Stimulated activated CD4-positive, alpha-beta T cell treated with anti-CD3 and anti-CD28 coated beads, Interleukin-2, amount 100 ng/mL, for 24 hours (primary cell): ENCODE measurements at regions not wholly inside any gene's neighbourhood (a gene's known extent, or its start where the extent isn't known, plus 50 kb on each side); places are given as distances from the start of the nearest gene placed in this dataset.
"Not testable (repeated sequence)": the region's sequence is repeated elsewhere in the genome, so short reads cannot be mapped to it uniquely, and the experiment has no call there.

Experiments used
- DNase-seq, 2 donors: peaks; one replicate each; pipeline ENCODE4 v3.0.0-alpha.2; 2020

GRCh38 chr13:62512194-62513141, 1096.8 kb upstream of the PCDH20 start:
- DNase-seq = peak in 1 of 2 donors; percentile 9

- DNase-seq = no peak
These were observed 1095.4 kb upstream of the PCDH20 start for GRCh38 chr13:62510906-62511655.

GRCh38 chr13:62502588-62502987, 1086.9 kb upstream of the PCDH20 start:
- DNase-seq = no peak

DNA sequence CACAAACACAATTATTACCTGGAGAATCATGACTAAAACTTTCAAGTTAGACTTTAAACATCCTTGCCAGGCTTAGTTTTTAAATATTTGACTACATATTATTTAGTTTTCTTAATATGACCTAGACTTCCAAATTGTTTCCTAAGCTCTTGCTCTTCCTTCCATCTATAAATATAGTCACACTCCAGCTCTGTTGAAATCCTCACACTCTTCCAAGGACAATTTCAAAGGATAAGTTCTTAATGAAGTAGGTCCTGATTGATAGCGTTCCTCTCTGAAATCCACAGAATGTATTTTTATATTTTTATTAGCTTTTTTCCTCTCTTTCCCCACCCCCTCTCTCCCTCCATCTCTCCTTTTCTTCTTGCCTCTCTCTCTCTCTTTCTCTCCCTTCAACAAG, 1074.1 kb upstream of the PCDH20 start:
- DNase-seq = no peak

GRCh38 chr13:62483774-62484173, 1068.1 kb upstream of the PCDH20 start:
- no peak for DNase-seq

DNA sequence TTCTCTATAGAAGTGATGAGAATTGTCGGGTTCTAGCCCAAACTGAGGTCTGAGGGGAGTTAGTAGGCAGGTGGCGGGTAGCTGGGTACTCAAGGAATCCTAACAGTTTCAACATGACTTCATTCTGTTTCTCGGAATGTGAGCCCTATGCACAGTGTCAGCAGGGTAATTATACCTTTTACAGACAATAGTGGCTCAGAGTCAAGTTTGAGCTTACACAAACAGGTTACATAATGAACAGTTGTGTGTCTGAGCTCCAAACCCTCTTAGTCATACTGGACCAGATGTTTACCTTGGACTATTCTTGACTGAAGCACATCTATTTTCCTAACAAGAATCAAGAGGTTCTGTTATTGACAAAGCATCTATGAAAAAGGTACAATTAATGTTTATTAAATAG, 1066.7 kb upstream of the PCDH20 start:
- DNase-seq = no peak

- no peak for DNase-seq
These were observed 1058.2 kb upstream of the PCDH20 start for GRCh38 chr13:62473944-62474237.

DNA sequence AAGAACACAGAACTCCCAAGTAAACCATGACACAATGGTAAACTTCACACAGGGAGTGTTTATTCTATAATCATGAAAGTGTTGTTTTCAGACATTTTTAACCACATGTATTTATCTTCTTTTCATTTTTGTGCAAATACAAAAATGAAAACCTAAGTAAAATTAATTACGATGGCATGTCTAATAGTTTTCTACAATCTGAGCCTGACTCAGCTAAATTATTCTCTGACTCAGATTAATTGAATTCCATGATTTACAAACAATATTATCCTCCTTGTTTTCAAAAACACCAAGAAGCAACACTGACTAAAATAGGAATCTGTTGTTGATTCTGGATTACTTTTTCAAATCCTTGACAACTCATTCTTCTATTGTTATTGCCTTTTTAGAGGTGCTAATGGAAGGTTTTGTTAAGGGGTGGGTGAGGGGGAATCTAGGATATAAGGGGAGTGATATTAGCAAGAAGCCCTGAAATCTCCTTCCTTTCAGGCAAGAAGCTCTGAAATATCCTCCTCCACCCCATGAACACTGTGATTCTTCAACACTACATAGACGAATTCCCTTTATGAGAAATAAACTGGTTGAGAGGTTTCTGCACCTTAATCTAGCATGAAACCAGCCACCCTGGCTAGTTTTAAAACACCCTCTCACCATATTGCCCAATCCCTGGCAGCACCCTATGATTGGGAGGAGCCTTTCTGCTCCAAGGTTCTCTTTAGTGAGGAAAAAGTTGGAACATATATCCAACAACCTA, 1057.7 kb upstream of the PCDH20 start:
- DNase-seq = no peak

DNA sequence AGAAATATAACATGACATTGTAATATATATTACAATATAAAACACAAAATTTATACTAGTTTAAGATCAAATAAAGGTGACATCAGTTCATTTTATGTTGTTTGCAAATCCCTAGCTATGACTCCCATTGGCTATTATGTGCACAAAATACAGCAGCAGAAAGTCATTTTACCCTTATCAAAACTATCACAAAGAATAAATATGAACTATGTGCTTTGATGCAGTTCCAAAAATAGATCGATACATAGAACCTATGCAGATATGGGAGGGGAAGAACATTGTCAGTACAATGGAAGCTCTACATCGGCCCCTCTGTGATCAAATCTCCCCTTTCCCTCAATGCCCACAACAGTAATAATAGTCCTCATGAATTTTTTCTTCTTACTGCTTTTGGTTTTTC, 1038.1 kb upstream of the PCDH20 start:
- DNase-seq = no peak

DNA sequence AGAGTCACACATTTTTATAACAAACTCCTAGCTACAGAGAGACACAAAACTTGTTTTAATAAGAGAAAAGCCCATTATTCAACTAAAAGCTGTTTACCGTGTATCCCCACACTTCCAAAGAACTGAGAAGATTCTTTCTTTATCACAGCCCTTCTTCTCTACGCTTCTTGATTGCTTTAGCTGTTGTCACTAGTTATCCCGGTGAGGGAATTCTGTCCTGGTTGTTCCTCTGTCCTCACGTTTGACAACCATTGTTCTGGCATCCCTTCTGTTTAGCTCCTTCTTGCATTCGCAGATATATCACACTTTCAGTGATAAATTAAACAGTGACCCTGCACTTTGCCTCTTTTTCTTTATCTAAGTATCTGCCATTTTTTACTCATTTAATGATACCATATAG, 1035.1 kb upstream of the PCDH20 start:
- DNase-seq = no peak

DNA sequence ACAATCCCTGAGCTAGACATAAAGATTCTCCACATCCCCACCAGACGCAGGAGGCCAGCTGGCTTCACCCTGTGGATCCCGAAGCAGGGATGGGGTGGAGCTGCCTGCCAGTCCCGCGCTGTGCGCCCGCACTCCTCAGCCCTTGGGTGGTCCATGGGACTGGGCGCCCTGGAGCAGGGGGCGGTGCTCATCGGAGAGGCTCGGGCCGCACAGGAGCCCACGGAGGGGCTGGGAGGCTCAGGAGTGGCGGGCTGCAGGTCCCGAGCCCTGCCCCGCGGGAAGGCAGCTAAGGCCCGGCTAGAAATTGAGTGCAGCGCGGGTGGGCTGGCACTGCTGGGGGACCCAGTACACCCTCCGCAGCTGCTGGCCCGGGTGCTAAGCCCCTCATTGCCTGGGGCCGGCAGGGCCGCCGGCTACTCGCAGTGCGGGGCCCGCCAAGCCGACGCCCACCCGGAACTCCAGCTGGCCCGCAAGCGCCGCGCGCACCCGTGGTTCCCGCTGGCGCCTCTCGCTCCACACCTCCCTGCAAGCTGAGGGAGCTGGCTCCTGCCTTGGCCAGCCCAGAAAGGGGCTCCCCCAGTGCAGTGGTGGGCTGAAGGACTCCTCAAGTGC, 1032.2 kb upstream of the PCDH20 start:
- DNase-seq = not testable (repeated sequence)

DNA sequence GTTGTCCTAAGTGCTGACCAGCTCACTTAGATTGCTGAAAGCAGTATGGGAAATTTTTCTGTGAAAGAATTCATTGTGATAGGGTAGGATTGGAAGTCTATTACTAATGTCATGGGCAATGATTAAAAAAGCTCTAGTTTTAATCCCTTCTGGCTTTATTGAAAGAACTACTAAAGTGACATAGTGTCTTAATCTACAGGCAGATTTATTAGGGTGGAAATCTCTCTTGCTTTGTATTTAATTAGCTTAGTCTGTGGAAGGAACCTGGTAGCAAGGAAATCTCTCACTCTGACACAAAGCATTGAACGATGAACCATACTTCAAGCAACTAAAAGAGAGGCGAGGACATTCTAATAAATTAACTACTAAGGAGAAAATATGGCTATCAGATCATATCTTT, 1029.2 kb upstream of the PCDH20 start:
- DNase-seq = no peak

- DNase-seq = no peak
These were observed 1018.4 kb upstream of the PCDH20 start for GRCh38 chr13:62434081-62434480.

- no peak for DNase-seq
These were observed 1018.0 kb upstream of the PCDH20 start for GRCh38 chr13:62433660-62434059.

GRCh38 chr13:62432906-62433305, 1017.3 kb upstream of the PCDH20 start:
- DNase-seq = no peak

DNA sequence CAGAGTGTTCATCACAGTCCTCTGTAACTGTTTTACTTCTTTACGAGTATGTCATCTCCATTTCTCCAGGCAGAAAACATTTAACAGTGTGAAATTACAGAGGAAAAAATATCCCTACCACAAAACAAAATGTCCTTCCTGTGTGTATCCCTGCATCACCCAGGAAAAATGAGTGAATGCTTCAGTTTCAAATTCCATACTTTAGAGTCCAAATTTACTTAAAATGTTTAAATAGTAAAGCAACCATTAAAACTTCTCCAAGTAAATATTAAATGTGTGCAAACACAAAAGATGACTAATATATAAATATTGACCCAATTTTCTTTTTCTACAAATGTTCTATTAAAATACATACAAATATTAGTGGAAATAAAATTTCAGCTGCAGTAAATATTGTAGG, 1016.6 kb upstream of the PCDH20 start:
- DNase-seq = no peak

DNA sequence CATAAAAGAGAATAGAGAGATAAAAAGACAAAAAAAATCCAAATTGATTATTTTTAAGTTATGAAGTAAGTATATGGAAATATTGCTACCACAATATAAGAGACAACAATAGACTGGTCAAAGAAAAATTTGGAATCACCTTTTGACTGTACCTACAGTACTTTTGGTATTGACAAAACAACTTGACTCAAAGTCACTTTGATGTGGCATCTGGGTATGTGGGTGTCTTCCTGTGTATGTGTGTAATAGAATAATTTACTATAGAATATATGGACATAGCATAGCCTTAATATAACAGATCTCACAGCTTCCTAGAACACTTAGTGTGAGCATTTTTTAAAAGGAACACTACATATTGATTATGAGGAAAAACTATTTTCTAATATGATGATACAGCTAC, 1016.2 kb upstream of the PCDH20 start:
- no peak for DNase-seq

GRCh38 chr13:62418872-62419271, 1003.2 kb upstream of the PCDH20 start:
- no peak for DNase-seq

GRCh38 chr13:62418376-62418775, 1002.7 kb upstream of the PCDH20 start:
- DNase-seq = no peak

DNA sequence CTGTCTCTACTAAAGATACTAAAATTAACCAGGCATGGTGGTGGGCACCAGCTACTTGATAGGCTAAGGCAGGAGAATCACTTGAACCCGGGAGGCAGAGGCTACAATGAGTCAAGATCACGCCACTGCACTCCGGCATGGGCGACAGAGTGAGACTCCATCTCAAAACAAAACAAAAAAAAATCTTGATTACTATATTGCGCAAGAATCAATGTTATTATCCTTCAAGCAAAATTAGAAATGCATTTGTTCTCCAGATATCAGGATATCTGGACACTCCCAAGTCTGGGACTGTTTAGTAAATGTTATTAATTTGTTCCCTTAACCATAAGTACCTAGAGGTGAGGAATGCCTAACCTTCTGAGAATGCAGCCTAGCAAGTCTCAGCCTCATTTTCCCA, 992.2 kb upstream of the PCDH20 start:
- no peak for DNase-seq

DNA sequence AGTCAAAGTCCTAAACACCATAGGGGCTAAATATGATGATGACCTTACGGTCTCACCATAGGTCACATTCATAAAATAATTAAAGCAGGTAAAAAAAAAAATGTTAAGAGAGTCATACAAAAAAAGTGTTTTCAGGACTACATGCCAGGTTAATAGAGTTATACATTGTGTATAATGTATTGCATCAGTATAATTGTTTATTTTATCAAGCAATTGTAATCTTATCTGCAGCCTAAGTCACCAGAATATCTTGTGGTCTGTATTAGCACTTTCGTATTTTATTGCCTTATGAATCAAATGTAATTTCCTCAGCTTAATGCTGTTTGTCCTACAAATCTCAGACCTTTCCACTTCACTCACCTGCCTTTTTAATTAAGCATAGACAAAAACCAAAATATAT, 972.9 kb upstream of the PCDH20 start:
- no peak for DNase-seq

- no peak for DNase-seq
These were observed 972.0 kb upstream of the PCDH20 start for GRCh38 chr13:62387647-62388046.

DNA sequence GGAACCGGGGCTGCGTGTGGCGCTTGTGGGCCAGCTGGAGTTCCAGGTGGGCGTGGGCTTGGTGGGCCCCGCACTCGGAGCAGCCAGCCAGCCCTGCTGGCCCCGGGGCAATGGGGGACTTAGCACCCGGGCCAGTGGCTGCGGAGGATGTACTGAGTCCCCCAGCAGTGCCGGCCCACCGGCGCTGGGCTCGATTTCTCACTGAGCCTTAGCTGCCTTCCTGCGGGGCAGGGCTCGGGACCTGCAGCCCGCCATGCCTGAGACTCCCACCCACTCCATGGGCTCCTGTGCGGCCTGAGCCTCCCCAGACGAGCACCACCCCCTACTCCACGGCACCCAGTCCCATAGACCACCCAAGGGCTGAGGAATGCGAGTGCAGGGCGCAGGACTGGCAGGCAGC, 963.6 kb upstream of the PCDH20 start:
- DNase-seq = not testable (repeated sequence)
